ENCODE measurements at regions not wholly inside any gene's neighbourhood (a gene's known extent, or its start where the extent isn't known, plus 50 kb on each side); places are given as distances from the start of the nearest gene placed in this dataset.

- Mint-ChIP-seq H3K9me3 (ENCODE audit: insufficient read depth) (peaks cover 4% of the 10 kb centered on the region), H3K27ac (no peak overlapping the region), H3K4me1 (ENCODE audit: low read depth) (peaks cover 5% of the 10 kb centered on the region), H3K36me3 (ENCODE audit: low read depth) (peaks cover 14% of the 10 kb centered on the region), H3K27me3 (ENCODE audit: low read depth) (no peaks in the 10 kb centered on the region), H3K4me3 (no peak overlapping the region)
- ChIA-PET POLR2A (no interaction called here), CTCF (interaction anchor here (1.2 to 4.3 kb wide), 3 partner anchors 16 to 535 kb away, joined by 3 to 18 read pairs (median 5); no protein-coding TSS in a partner anchor)
- no peak for ATAC-seq
- no peak for DNase-seq
Observed at GRCh38 chr13:73751290-73751689, 382.9 kb downstream of the KLF12 start.

- H3K36me3 Mint-ChIP-seq (ENCODE audit: low read depth), result peaks cover 14% of the 10 kb centered on the region
- POLR2A ChIA-PET, result no interaction called here
- ATAC-seq (no peak), DNase-seq (no peak)
- H3K4me1 Mint-ChIP-seq (ENCODE audit: low read depth), result peaks cover 12% of the 10 kb centered on the region
- CTCF ChIA-PET, result interaction anchor here (1.2 to 4.3 kb wide), 2 partner anchors 9 to 19 kb away, joined by 3 to 18 read pairs; no protein-coding TSS in a partner anchor
- H3K4me3 Mint-ChIP-seq, result no peak overlapping the region
- H3K9me3 Mint-ChIP-seq (ENCODE audit: insufficient read depth), result peaks cover 4% of the 10 kb centered on the region
- H3K27ac Mint-ChIP-seq, result no peak overlapping the region
- H3K27me3 Mint-ChIP-seq (ENCODE audit: low read depth), result no peaks in the 10 kb centered on the region
Observed at GRCh38 chr13:73748404-73748803, 385.8 kb downstream of the KLF12 start.

- Mint-ChIP-seq H3K27ac (no peak overlapping the region), H3K9me3 (ENCODE audit: insufficient read depth) (peaks cover 4% of the 10 kb centered on the region), H3K4me3 (no peak overlapping the region), H3K27me3 (ENCODE audit: low read depth) (no peaks in the 10 kb centered on the region), H3K36me3 (ENCODE audit: low read depth) (peaks cover 15% of the 10 kb centered on the region), H3K4me1 (ENCODE audit: low read depth) (peaks cover 30% of the 10 kb centered on the region)
- POLR2A ChIA-PET, result no interaction called here
- CTCF ChIA-PET, result no interaction called here
- DNase-seq (no peak), ATAC-seq (no peak)
Observed at GRCh38 chr13:73745190-73745589, 389.0 kb downstream of the KLF12 start.

GRCh38 chr13:73742982-73743381 is 391.2 kb downstream of the KLF12 start:
- H3K27me3 Mint-ChIP-seq (ENCODE audit: low read depth), result no peaks in the 10 kb centered on the region
- no peaks in the 10 kb centered on the region for H3K9me3 Mint-ChIP-seq (ENCODE audit: insufficient read depth)
- ChIA-PET POLR2A (no interaction called here), CTCF (interaction anchor here (1.6 kb wide), 1 partner anchor 25 kb away, joined by 7 read pairs; no protein-coding TSS in a partner anchor)
- H3K4me1 Mint-ChIP-seq (ENCODE audit: low read depth), result peaks cover 30% of the 10 kb centered on the region
- peaks cover 7% of the 10 kb centered on the region for H3K36me3 Mint-ChIP-seq (ENCODE audit: low read depth)
- no peak overlapping the region for H3K27ac Mint-ChIP-seq
- no peak overlapping the region for H3K4me3 Mint-ChIP-seq
- DNase-seq, result no peak
- ATAC-seq, result no peak

- Mint-ChIP-seq H3K27ac (no peak overlapping the region), H3K4me1 (ENCODE audit: low read depth) (peaks cover 30% of the 10 kb centered on the region), H3K4me3 (no peak overlapping the region), H3K36me3 (ENCODE audit: low read depth) (peaks cover 7% of the 10 kb centered on the region), H3K9me3 (ENCODE audit: insufficient read depth) (no peaks in the 10 kb centered on the region), H3K27me3 (ENCODE audit: low read depth) (no peaks in the 10 kb centered on the region)
- POLR2A ChIA-PET, result no interaction called here
- DNase-seq, result no peak
- ATAC-seq, result no peak
- CTCF ChIA-PET, result interaction anchor here (1.1 to 1.6 kb wide), 2 partner anchors 13 to 26 kb away, joined by 4 to 7 read pairs; no protein-coding TSS in a partner anchor
Observed at GRCh38 chr13:73741742-73742141, 392.5 kb downstream of the KLF12 start.

GRCh38 chr13:73741111-73741510 is 393.1 kb downstream of the KLF12 start:
- peak; percentile 26 for DNase-seq
- CTCF ChIA-PET, result interaction anchor here (0.6 to 1.1 kb wide), 2 partner anchors 14 to 26 kb away, joined by 3 to 4 read pairs; no protein-coding TSS in a partner anchor
- POLR2A ChIA-PET, result no interaction called here
- Mint-ChIP-seq H3K27me3 (ENCODE audit: low read depth) (no peaks in the 10 kb centered on the region), H3K4me1 (ENCODE audit: low read depth) (peaks cover 30% of the 10 kb centered on the region), H3K9me3 (ENCODE audit: insufficient read depth) (no peaks in the 10 kb centered on the region), H3K36me3 (ENCODE audit: low read depth) (peaks cover 7% of the 10 kb centered on the region), H3K4me3 (no peak overlapping the region), H3K27ac (no peak overlapping the region)
- ATAC-seq, result peak; percentile 67

- no peak for DNase-seq
Observed at GRCh38 chr13:73740666-73741065, 393.5 kb downstream of the KLF12 start.

GRCh38 chr13:73739394-73739793 is 394.8 kb downstream of the KLF12 start:
- no peak for ATAC-seq

More at GRCh38 chr13:73740666-73741065, 393.5 kb downstream of the KLF12 start:
- no peak overlapping the region for H3K4me3 Mint-ChIP-seq
- no peaks in the 10 kb centered on the region for H3K27me3 Mint-ChIP-seq (ENCODE audit: low read depth)
- ATAC-seq, result no peak
- POLR2A ChIA-PET, result no interaction called here
- peaks cover 30% of the 10 kb centered on the region for H3K4me1 Mint-ChIP-seq (ENCODE audit: low read depth)
- CTCF ChIA-PET, result interaction anchor here (0.6 kb wide), 1 partner anchor 26 kb away, joined by 3 read pairs; no protein-coding TSS in a partner anchor
- no peaks in the 10 kb centered on the region for H3K9me3 Mint-ChIP-seq (ENCODE audit: insufficient read depth)
- no peak overlapping the region for H3K27ac Mint-ChIP-seq
- peaks cover 7% of the 10 kb centered on the region for H3K36me3 Mint-ChIP-seq (ENCODE audit: low read depth)

GRCh38 chr13:73738626-73739025 is 395.6 kb downstream of the KLF12 start:
- ATAC-seq (no peak), DNase-seq (no peak)
- Mint-ChIP-seq H3K27me3 (ENCODE audit: low read depth) (no peaks in the 10 kb centered on the region), H3K4me1 (ENCODE audit: low read depth) (peaks cover 21% of the 10 kb centered on the region), H3K9me3 (ENCODE audit: insufficient read depth) (no peaks in the 10 kb centered on the region), H3K36me3 (ENCODE audit: low read depth) (peaks cover 7% of the 10 kb centered on the region), H3K27ac (no peak overlapping the region), H3K4me3 (no peak overlapping the region)
- ChIA-PET CTCF (interaction anchor here (1.2 kb wide), 1 partner anchor 29 kb away, joined by 5 read pairs; no protein-coding TSS in a partner anchor), POLR2A (no interaction called here)

More at GRCh38 chr13:73739394-73739793, 394.8 kb downstream of the KLF12 start:
- Mint-ChIP-seq H3K27ac (no peak overlapping the region), H3K27me3 (ENCODE audit: low read depth) (no peaks in the 10 kb centered on the region), H3K36me3 (ENCODE audit: low read depth) (peaks cover 7% of the 10 kb centered on the region), H3K9me3 (ENCODE audit: insufficient read depth) (no peaks in the 10 kb centered on the region), H3K4me3 (no peak overlapping the region), H3K4me1 (ENCODE audit: low read depth) (peaks cover 29% of the 10 kb centered on the region)
- ChIA-PET POLR2A (no interaction called here), CTCF (interaction anchor here (1.2 kb wide), 1 partner anchor 28 kb away, joined by 5 read pairs; no protein-coding TSS in a partner anchor)
- no peak for DNase-seq

GRCh38 chr13:73737214-73737613 is 397.0 kb downstream of the KLF12 start:
- POLR2A ChIA-PET, result no interaction called here
- no peak for ATAC-seq
- H3K36me3 Mint-ChIP-seq (ENCODE audit: low read depth), result peaks cover 4% of the 10 kb centered on the region
- no peaks in the 10 kb centered on the region for H3K9me3 Mint-ChIP-seq (ENCODE audit: insufficient read depth)
- no peak overlapping the region for H3K27ac Mint-ChIP-seq
- H3K4me3 Mint-ChIP-seq, result no peak overlapping the region
- no peaks in the 10 kb centered on the region for H3K27me3 Mint-ChIP-seq (ENCODE audit: low read depth)
- CTCF ChIA-PET, result interaction anchor here (1.2 kb wide), 1 partner anchor 26 kb away, joined by 4 read pairs; no protein-coding TSS in a partner anchor
- H3K4me1 Mint-ChIP-seq (ENCODE audit: low read depth), result peaks cover 14% of the 10 kb centered on the region
- DNase-seq, result no peak

- ChIA-PET CTCF (no interaction called here), POLR2A (no interaction called here)
- H3K4me3 Mint-ChIP-seq, result no peak overlapping the region
- H3K27ac Mint-ChIP-seq, result no peak overlapping the region
- H3K4me1 Mint-ChIP-seq (ENCODE audit: low read depth), result no peaks in the 10 kb centered on the region
- H3K27me3 Mint-ChIP-seq (ENCODE audit: low read depth), result no peaks in the 10 kb centered on the region
- DNase-seq (no peak), ATAC-seq (no peak)
- H3K36me3 Mint-ChIP-seq (ENCODE audit: low read depth), result peaks cover 1% of the 10 kb centered on the region
- no peaks in the 10 kb centered on the region for H3K9me3 Mint-ChIP-seq (ENCODE audit: insufficient read depth)
Observed at GRCh38 chr13:73733706-73734105, 400.5 kb downstream of the KLF12 start.

GRCh38 chr13:73732350-73732749 is 401.9 kb downstream of the KLF12 start:
- POLR2A ChIA-PET, result no interaction called here
- CTCF ChIA-PET, result interaction anchor here (0.6 to 1.0 kb wide), 2 partner anchors 23 to 367 kb away, joined by 3 read pairs; no protein-coding TSS in a partner anchor
- no peak overlapping the region for H3K27ac Mint-ChIP-seq
- peaks cover 1% of the 10 kb centered on the region for H3K36me3 Mint-ChIP-seq (ENCODE audit: low read depth)
- H3K9me3 Mint-ChIP-seq (ENCODE audit: insufficient read depth), result no peaks in the 10 kb centered on the region
- H3K4me1 Mint-ChIP-seq (ENCODE audit: low read depth), result no peaks in the 10 kb centered on the region
- no peak for ATAC-seq
- no peak for DNase-seq
- H3K27me3 Mint-ChIP-seq (ENCODE audit: low read depth), result no peaks in the 10 kb centered on the region
- no peak overlapping the region for H3K4me3 Mint-ChIP-seq

- POLR2A ChIA-PET, result no interaction called here
- H3K4me3 Mint-ChIP-seq, result no peak overlapping the region
- CTCF ChIA-PET, result no interaction called here
- H3K9me3 Mint-ChIP-seq (ENCODE audit: insufficient read depth), result no peaks in the 10 kb centered on the region
- no peaks in the 10 kb centered on the region for H3K27me3 Mint-ChIP-seq (ENCODE audit: low read depth)
- H3K4me1 Mint-ChIP-seq (ENCODE audit: low read depth), result no peaks in the 10 kb centered on the region
- peaks cover 1% of the 10 kb centered on the region for H3K36me3 Mint-ChIP-seq (ENCODE audit: low read depth)
- ATAC-seq (no peak), DNase-seq (no peak)
- H3K27ac Mint-ChIP-seq, result no peak overlapping the region
Observed at GRCh38 chr13:73731564-73731963, 402.6 kb downstream of the KLF12 start.
